ENCODE measurements at regions not wholly inside any gene's neighbourhood (a gene's known extent, or its start where the extent isn't known, plus 50 kb on each side); places are given as distances from the start of the nearest gene placed in this dataset.

- H3K4me3 ChIP-seq (ENCODE audit: low read depth, low read length): no peak overlapping the region
- DNase-seq (ENCODE audit: low read depth): no peak
- TF ChIP-seq POLR2A (IDR thresholded peaks at IDR 0.05; ENCODE audit: extremely low read depth, insufficient read length) (no peak), CTCF (IDR thresholded peaks at IDR 0.05; ENCODE audit: low read depth, low read length) (no peak)
Observed at GRCh38 chr11:113562981-113563461, 87.8 kb upstream of the DRD2 start.

DNA sequence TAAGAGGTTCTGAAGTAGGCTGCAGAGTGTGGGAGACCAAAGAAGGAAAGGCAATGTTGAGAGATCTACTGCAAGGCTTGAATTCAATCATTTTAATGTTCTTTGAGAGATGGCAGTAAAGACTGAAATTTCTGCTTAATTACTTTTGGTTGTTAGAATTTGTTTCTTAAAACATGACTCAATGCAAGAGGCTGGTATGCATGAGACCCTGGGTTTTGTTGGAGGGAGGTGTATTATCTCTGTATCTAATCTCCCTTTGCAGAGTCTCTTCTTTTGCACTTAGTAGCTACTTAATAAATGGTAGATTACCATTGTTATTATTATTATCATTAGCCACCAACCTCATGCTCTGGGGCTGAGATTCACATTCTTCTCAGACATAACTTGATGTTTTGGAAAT is 87.4 kb upstream of the DRD2 start:
- no peak for DNase-seq (ENCODE audit: low read depth)
- TF ChIP-seq CTCF (IDR thresholded peaks at IDR 0.05; ENCODE audit: low read depth, low read length): no peak
- TF ChIP-seq, protein P1, sequence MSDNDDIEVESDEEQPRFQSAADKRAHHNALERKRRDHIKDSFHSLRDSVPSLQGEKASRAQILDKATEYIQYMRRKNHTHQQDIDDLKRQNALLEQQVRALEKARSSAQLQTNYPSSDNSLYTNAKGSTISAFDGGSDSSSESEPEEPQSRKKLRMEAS (IDR thresholded peaks at IDR 0.05; ENCODE audit: low read depth, low read length): no peak
- no peak for TF ChIP-seq POLR2A (IDR thresholded peaks at IDR 0.05; ENCODE audit: extremely low read depth, insufficient read length)
- no peak for TF ChIP-seq MYC (IDR thresholded peaks at IDR 0.05; ENCODE audit: low read depth, low read length)
- no peak overlapping the region for H3K4me3 ChIP-seq (ENCODE audit: low read depth, low read length)

DNA sequence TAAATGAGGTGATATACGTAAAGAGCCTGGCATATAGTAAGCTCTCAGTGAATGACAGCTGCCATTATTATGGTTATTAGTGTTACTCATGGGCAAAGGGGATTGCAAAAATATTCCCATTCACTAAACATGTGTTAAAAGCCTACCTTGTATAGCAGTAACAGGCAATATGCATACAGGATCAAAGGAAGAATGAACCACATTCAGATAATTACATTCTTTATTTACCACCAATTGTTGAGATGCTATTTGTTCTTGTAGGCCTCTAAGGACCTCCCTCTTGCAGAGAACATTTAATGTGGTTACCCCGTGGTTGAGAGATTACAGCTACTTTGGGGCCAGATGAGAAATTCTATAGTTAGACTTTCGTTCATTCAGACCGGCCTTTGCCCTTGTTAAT is 82.7 kb upstream of the DRD2 start:
- TF ChIP-seq, protein P1 (IDR thresholded peaks at IDR 0.05; ENCODE audit: low read depth, low read length): no peak
- TF ChIP-seq POLR2A (IDR thresholded peaks at IDR 0.05; ENCODE audit: extremely low read depth, insufficient read length) (no peak), CTCF (IDR thresholded peaks at IDR 0.05; ENCODE audit: low read depth, low read length) (no peak), MYC (IDR thresholded peaks at IDR 0.05; ENCODE audit: low read depth, low read length) (no peak)
- no peak overlapping the region for H3K4me3 ChIP-seq (ENCODE audit: low read depth, low read length)
- DNase-seq (ENCODE audit: low read depth): no peak

GRCh38 chr11:113556036-113556435 is 80.8 kb upstream of the DRD2 start:
- TF ChIP-seq CTCF (IDR thresholded peaks at IDR 0.05; ENCODE audit: low read depth, low read length) (no peak), POLR2A (IDR thresholded peaks at IDR 0.05; ENCODE audit: extremely low read depth, insufficient read length) (no peak), MYC (IDR thresholded peaks at IDR 0.05; ENCODE audit: low read depth, low read length) (no peak)
- TF ChIP-seq, protein P1 (IDR thresholded peaks at IDR 0.05; ENCODE audit: low read depth, low read length): no peak
- no peak for DNase-seq (ENCODE audit: low read depth)

DNA sequence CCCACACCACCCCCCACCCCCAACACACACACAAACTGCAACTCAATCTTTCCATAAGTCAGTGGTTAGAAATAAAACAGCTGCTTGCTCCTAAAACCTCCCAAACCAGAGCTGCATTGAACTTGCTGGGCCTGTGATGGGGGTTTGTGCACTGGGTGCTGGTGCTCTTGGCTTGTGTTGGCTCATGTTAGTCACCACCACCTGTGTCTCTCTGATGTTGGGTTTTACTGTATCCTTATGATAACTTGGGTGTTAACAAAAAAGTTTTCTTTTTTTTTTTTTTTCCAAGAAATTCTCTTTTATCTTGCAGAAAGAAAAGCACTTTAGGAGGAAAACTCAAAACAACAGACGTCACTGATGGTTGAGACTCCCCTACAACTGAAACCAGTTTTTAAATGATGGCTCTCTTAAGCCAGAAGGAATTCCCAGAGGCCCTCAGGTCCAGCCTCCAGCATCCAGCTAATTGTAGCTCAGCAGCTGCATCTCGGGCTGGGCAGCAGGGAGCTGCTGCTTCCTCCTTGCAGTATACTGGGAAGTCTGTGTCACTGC is 79.9 kb upstream of the DRD2 start:
- no peak overlapping the region for H3K4me3 ChIP-seq (ENCODE audit: low read depth, low read length)
- TF ChIP-seq, protein P1 (IDR thresholded peaks at IDR 0.05; ENCODE audit: low read depth, low read length): no peak
- no peak for DNase-seq (ENCODE audit: low read depth)

More at GRCh38 chr11:113556036-113556435, 80.8 kb upstream of the DRD2 start:
- no peak overlapping the region for H3K4me3 ChIP-seq (ENCODE audit: low read depth, low read length)

GRCh38 chr11:113554526-113554925 is 79.3 kb upstream of the DRD2 start:
- no peak for TF ChIP-seq POLR2A (IDR thresholded peaks at IDR 0.05; ENCODE audit: extremely low read depth, insufficient read length)
- TF ChIP-seq, protein P1 (IDR thresholded peaks at IDR 0.05; ENCODE audit: low read depth, low read length): no peak
- DNase-seq (ENCODE audit: low read depth): no peak
- H3K4me3 ChIP-seq (ENCODE audit: low read depth, low read length): no peak overlapping the region

DNA sequence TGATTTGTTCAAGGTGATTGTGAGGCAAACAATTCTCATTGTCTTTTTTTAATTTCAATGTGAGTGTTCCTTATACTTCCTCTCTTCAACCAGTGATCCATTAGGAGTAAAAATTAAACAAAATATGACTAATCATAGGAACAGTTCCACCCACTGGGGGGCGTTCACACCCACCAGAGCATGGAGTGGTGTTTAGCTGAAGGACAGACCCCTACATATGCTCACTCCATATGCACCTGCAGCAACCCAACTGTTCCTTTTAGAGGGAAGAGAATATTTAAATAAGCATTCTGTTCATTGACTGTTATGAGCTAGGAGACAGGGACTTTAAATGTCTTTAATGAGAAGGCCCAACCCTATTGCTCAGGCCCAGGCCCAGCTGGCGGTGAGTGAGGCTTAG is 78.7 kb upstream of the DRD2 start:
- DNase-seq (ENCODE audit: low read depth): peak; percentile 8
- no peak overlapping the region for H3K4me3 ChIP-seq (ENCODE audit: low read depth, low read length)
- no peak for TF ChIP-seq CTCF (IDR thresholded peaks at IDR 0.05; ENCODE audit: low read depth, low read length)
- TF ChIP-seq, protein P1 (IDR thresholded peaks at IDR 0.05; ENCODE audit: low read depth, low read length): no peak

Measured in NB4 (cell line).